Ectodermal cell (in vitro differentiated cells): ENCODE measurements at regions not wholly inside any gene's neighbourhood (a gene's known extent, or its start where the extent isn't known, plus 50 kb on each side); places are given as distances from the start of the nearest gene placed in this dataset.

Source experiments
- H3K27ac ChIP-seq: 2 replicates; pipeline ENCODE4 v1.7.0; 2013; ENCODE audit warnings: mild to moderate bottlenecking, low read depth, low read length; ENCODE audit not compliant: insufficient read depth, poor library complexity, severe bottlenecking
- H3K27me3 ChIP-seq: 2 replicates; pipeline ENCODE4 v1.7.0; 2013; ENCODE audit warnings: mild to moderate bottlenecking, low read length; ENCODE audit not compliant: insufficient read depth, control insufficient read depth, poor library complexity, severe bottlenecking
- H3K36me3 ChIP-seq: one replicate; pipeline ENCODE4 v1.7.0; 2013; ENCODE audit warnings: low read length; ENCODE audit not compliant: control insufficient read depth, insufficient read depth
- H3K4me1 ChIP-seq: one replicate; pipeline ENCODE4 v1.7.0; 2013; ENCODE audit warnings: low read length; ENCODE audit not compliant: control insufficient read depth, insufficient read depth
- H3K4me3 ChIP-seq: 2 replicates; pipeline ENCODE4 v1.7.0; 2013; ENCODE audit warnings: low read depth, low read length, control low read depth; ENCODE audit not compliant: insufficient read depth
- H3K9me3 ChIP-seq: 2 replicates; pipeline ENCODE4 v1.7.0; 2013; ENCODE audit warnings: mild to moderate bottlenecking, low read length, moderate library complexity; ENCODE audit not compliant: control insufficient read depth
- WGBS, 2 experiments: methylation state at CpG; one replicate each; pipeline ENCODE4 v1.1.7; 2013; ENCODE audit warnings: missing lambda C conversion rate in 2 of 2; 5-methylcytosine and 5-hydroxymethylcytosine counted together

- no peaks in the 10 kb centered on the region for H3K9me3 ChIP-seq
- peaks cover 6% of the 10 kb centered on the region for H3K4me1 ChIP-seq
- H3K36me3 ChIP-seq, result no peaks in the 10 kb centered on the region
- 93 to 95% methylated on average over 5 of the region's 6 CpGs for WGBS, 2 experiments
- H3K27ac ChIP-seq, result no peak overlapping the region
- H3K27me3 ChIP-seq, result no peaks in the 10 kb centered on the region
- no peak overlapping the region for H3K4me3 ChIP-seq
Measured at GRCh38 chr12:30095511-30095910, 311.8 kb upstream of the TMTC1 start.

GRCh38 chr12:30092983-30093617 is 309.4 kb upstream of the TMTC1 start:
- WGBS, 2 experiments, result 86 to 94% methylated on average over 3 to 4 of the region's 4 CpGs
- Histone ChIP-seq H3K36me3 (no peaks in the 10 kb centered on the region), H3K27ac (no peak overlapping the region), H3K9me3 (no peaks in the 10 kb centered on the region), H3K4me1 (peaks cover under 1% of the 10 kb centered on the region), H3K27me3 (no peaks in the 10 kb centered on the region), H3K4me3 (no peak overlapping the region)

GRCh38 chr12:30090258-30090657 is 306.5 kb upstream of the TMTC1 start:
- Histone ChIP-seq H3K4me1 (no peaks in the 10 kb centered on the region), H3K27me3 (no peaks in the 10 kb centered on the region), H3K9me3 (no peaks in the 10 kb centered on the region), H3K27ac (no peak overlapping the region), H3K36me3 (no peaks in the 10 kb centered on the region), H3K4me3 (no peak overlapping the region)
- WGBS, 2 experiments, result 68 to 78% methylated on average over 1 of the region's 2 CpGs

GRCh38 chr12:30088259-30088995 is 304.7 kb upstream of the TMTC1 start:
- no peaks in the 10 kb centered on the region for H3K36me3 ChIP-seq
- 50% methylated on average over 2 of the region's 3 CpGs; no CpG with 5 or more reads in 1 of the 2 experiments for WGBS, 2 experiments
- H3K4me3 ChIP-seq, result no peak overlapping the region
- no peaks in the 10 kb centered on the region for H3K9me3 ChIP-seq
- H3K27ac ChIP-seq, result no peak overlapping the region
- H3K27me3 ChIP-seq, result no peaks in the 10 kb centered on the region
- no peaks in the 10 kb centered on the region for H3K4me1 ChIP-seq

- Histone ChIP-seq H3K36me3 (no peaks in the 10 kb centered on the region), H3K27me3 (no peaks in the 10 kb centered on the region), H3K4me1 (no peaks in the 10 kb centered on the region), H3K27ac (no peak overlapping the region), H3K9me3 (no peaks in the 10 kb centered on the region), H3K4me3 (no peak overlapping the region)
- 59 to 63% methylated on average over 3 of the region's 3 CpGs for WGBS, 2 experiments
Measured at GRCh38 chr12:30082381-30082780, 298.6 kb upstream of the TMTC1 start.

- H3K27ac ChIP-seq, result no peak overlapping the region
- WGBS, 2 experiments, result 78% methylated on average over 1 of the region's 1 CpG; no CpG with 5 or more reads in 1 of the 2 experiments
- no peaks in the 10 kb centered on the region for H3K9me3 ChIP-seq
- H3K4me3 ChIP-seq, result no peak overlapping the region
- H3K4me1 ChIP-seq, result no peaks in the 10 kb centered on the region
- H3K27me3 ChIP-seq, result no peaks in the 10 kb centered on the region
- no peaks in the 10 kb centered on the region for H3K36me3 ChIP-seq
Measured at GRCh38 chr12:30074916-30075315, 291.2 kb upstream of the TMTC1 start.

- H3K4me1 ChIP-seq, result no peaks in the 10 kb centered on the region
- H3K4me3 ChIP-seq, result no peak overlapping the region
- 89 to 91% methylated on average over 1 of the region's 1 CpG for WGBS, 2 experiments
Measured at GRCh38 chr12:30072824-30073223, 289.1 kb upstream of the TMTC1 start.

GRCh38 chr12:30067146-30067545 is 283.4 kb upstream of the TMTC1 start:
- no peak overlapping the region for H3K27ac ChIP-seq
- H3K4me3 ChIP-seq, result no peak overlapping the region
- no peaks in the 10 kb centered on the region for H3K4me1 ChIP-seq
- WGBS, 2 experiments, result 79 to 96% methylated on average over 2 of the region's 2 CpGs
- H3K27me3 ChIP-seq, result no peaks in the 10 kb centered on the region
- H3K9me3 ChIP-seq, result no peaks in the 10 kb centered on the region
- H3K36me3 ChIP-seq, result no peaks in the 10 kb centered on the region

More at GRCh38 chr12:30072824-30073223, 289.1 kb upstream of the TMTC1 start:
- Histone ChIP-seq H3K27me3 (no peaks in the 10 kb centered on the region), H3K27ac (no peak overlapping the region), H3K36me3 (no peaks in the 10 kb centered on the region), H3K9me3 (no peaks in the 10 kb centered on the region)

GRCh38 chr12:30064906-30065305 is 281.2 kb upstream of the TMTC1 start:
- H3K4me3 ChIP-seq, result no peak overlapping the region
- WGBS, 2 experiments, result 71 to 79% methylated on average over 2 of the region's 2 CpGs
- no peaks in the 10 kb centered on the region for H3K9me3 ChIP-seq
- H3K36me3 ChIP-seq, result no peaks in the 10 kb centered on the region
- no peak overlapping the region for H3K27ac ChIP-seq
- no peaks in the 10 kb centered on the region for H3K27me3 ChIP-seq
- H3K4me1 ChIP-seq, result no peaks in the 10 kb centered on the region

- no peaks in the 10 kb centered on the region for H3K36me3 ChIP-seq
- no peaks in the 10 kb centered on the region for H3K4me1 ChIP-seq
- no peak overlapping the region for H3K4me3 ChIP-seq
- H3K27ac ChIP-seq, result no peak overlapping the region
- H3K27me3 ChIP-seq, result no peaks in the 10 kb centered on the region
- H3K9me3 ChIP-seq, result no peaks in the 10 kb centered on the region
Measured at GRCh38 chr12:30063435-30063945, 279.7 kb upstream of the TMTC1 start.
